MM.1S (cell line): ENCODE measurements at regions not wholly inside any gene's neighbourhood (a gene's known extent, or its start where the extent isn't known, plus 50 kb on each side); places are given as distances from the start of the nearest gene placed in this dataset.

Source experiments
- DNase-seq: peaks from one replicate; pipeline ENCODE4 v3.0.0-alpha.2; 2015
- H2AFZ ChIP-seq: fragments of 300-600 bp; sonication (generic); 2 replicates; pipeline ENCODE4 v1.6.0; 2016; ENCODE audit warnings: antibody characterized with exemption, low read length
- H3F3A ChIP-seq: fragments of 300-600 bp; sonication (generic); 2 replicates; pipeline ENCODE4 v1.6.1; 2016; ENCODE audit warnings: mild to moderate bottlenecking, antibody characterized with exemption, low read length, moderate library complexity, mixed read lengths; ENCODE audit not compliant: insufficient read depth
- H3K27ac ChIP-seq: fragments of 300-600 bp; sonication (generic); 2 replicates; pipeline ENCODE4 v1.5.1; 2016; ENCODE audit warnings: mild to moderate bottlenecking, low read length
- H3K27me3 ChIP-seq: fragments of 300-600 bp; sonication (generic); replicated peaks from 2 replicates; pipeline ENCODE4 v1.6.0; 2016; ENCODE audit warnings: low read length; ENCODE audit not compliant: insufficient read depth
- H3K36me3 ChIP-seq: fragments of 300-600 bp; sonication (generic); replicated peaks from 2 replicates; pipeline ENCODE4 v1.6.1; 2016; ENCODE audit warnings: mild to moderate bottlenecking, low read length, mixed read lengths; ENCODE audit not compliant: insufficient read depth
- H3K4me1 ChIP-seq: fragments of 300-600 bp; sonication (generic); 2 replicates; pipeline ENCODE4 v1.6.1; 2016; ENCODE audit warnings: low read length, mixed read lengths
- H3K4me2 ChIP-seq: fragments of 300-600 bp; sonication (generic); 2 replicates; pipeline ENCODE4 v1.6.0; 2016; ENCODE audit warnings: low read depth, low read length
- H3K4me3 ChIP-seq: fragments of 300-600 bp; sonication (generic); 2 replicates; pipeline ENCODE4 v1.5.1; 2016; ENCODE audit warnings: low read length, mixed read lengths
- H3K79me2 ChIP-seq: fragments of 300-600 bp; sonication (generic); 2 replicates; pipeline ENCODE4 v1.6.1; 2016; ENCODE audit warnings: mixed run types, low read length, mixed read lengths
- H3K9ac ChIP-seq: fragments of 300-600 bp; sonication (generic); 2 replicates; pipeline ENCODE4 v1.6.1; 2016; ENCODE audit warnings: low read length, mixed read lengths
- H3K9me2 ChIP-seq: fragments of 300-600 bp; sonication (generic); replicated peaks from 2 replicates; pipeline ENCODE4 v1.6.1; 2016; ENCODE audit warnings: mild to moderate bottlenecking, low read length, mixed read lengths; ENCODE audit not compliant: insufficient read depth
- H3K9me3 ChIP-seq: fragments of 300-600 bp; sonication (generic); replicated peaks from 2 replicates; pipeline ENCODE4 v1.6.1; 2016; ENCODE audit warnings: mild to moderate bottlenecking, low read length, mixed read lengths; ENCODE audit not compliant: insufficient read depth
- H4K20me1 ChIP-seq: fragments of 300-600 bp; sonication (generic); 2 replicates; pipeline ENCODE4 v1.6.1; 2016; ENCODE audit warnings: mild to moderate bottlenecking, low read length, moderate library complexity, mixed read lengths; ENCODE audit not compliant: insufficient read depth
- CTCF ChIP-seq: fragments of 300-600 bp; sonication (generic); IDR thresholded peaks from 2 replicates; pipeline ENCODE4 v1.5.1; 2016; ENCODE audit warnings: antibody characterized with exemption, low read length, mixed read lengths
- EZH2 ChIP-seq: fragments of 300-600 bp; sonication (generic); optimal IDR thresholded peaks from 2 replicates; pipeline ENCODE3; 2017; ENCODE audit warnings: low read depth, mild to moderate bottlenecking, antibody characterized with exemption, low read length, mixed read lengths
- EZH2phosphoT487 ChIP-seq: fragments of 300-600 bp; sonication (generic); IDR thresholded peaks from 2 replicates; pipeline ENCODE4 v1.6.1; 2018; ENCODE audit warnings: antibody characterized with exemption, low read length

DNA sequence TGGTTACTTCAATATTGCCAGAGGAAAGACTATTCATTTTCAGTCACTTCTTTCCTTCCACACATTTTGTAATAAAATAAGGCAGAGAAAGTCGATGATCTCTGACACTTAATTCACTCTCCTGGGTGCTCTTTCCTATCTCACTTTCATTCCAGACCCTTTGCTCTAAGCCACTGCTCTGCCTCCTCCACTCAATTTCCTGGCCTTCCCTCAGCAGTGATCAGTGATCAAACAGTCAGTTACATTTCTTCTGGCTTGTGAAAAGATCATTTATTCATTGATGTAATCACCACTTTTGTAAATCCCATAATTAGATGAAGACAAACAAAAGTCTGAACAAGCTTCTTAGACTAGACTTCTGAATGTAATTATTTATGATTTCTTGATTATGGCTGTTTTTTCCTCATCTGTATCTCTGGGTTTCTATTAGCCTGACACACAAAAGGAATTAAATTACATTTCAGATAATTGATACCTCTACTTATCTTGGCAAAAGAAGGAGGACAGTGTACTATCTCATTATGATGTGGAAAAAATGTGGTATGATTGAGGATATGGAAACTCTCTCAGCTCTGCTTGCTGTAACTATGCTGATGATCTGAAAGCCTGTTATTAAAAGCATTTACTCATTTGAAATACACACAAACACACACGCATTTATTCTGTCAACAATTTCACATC lies 1102.3 kb downstream of the GRM8 start:
- no peaks in the 10 kb centered on the region for H3K9me3 ChIP-seq
- H3K4me3 ChIP-seq: no peak overlapping the region
- H3K9ac ChIP-seq: no peak overlapping the region
- H3F3A ChIP-seq: no peaks in the 10 kb centered on the region
- no peak for DNase-seq
- TF ChIP-seq EZH2phosphoT487 (no peak), EZH2 (no peak), CTCF (no peak)
- H4K20me1 ChIP-seq: no peaks in the 10 kb centered on the region
- no peaks in the 10 kb centered on the region for H3K27me3 ChIP-seq
- no peak overlapping the region for H3K27ac ChIP-seq
- no peak overlapping the region for H2AFZ ChIP-seq
- H3K4me2 ChIP-seq: no peak overlapping the region
- H3K9me2 ChIP-seq: no peaks in the 10 kb centered on the region
- no peaks in the 10 kb centered on the region for H3K79me2 ChIP-seq
- no peaks in the 10 kb centered on the region for H3K36me3 ChIP-seq
- H3K4me1 ChIP-seq: no peaks in the 10 kb centered on the region

DNA sequence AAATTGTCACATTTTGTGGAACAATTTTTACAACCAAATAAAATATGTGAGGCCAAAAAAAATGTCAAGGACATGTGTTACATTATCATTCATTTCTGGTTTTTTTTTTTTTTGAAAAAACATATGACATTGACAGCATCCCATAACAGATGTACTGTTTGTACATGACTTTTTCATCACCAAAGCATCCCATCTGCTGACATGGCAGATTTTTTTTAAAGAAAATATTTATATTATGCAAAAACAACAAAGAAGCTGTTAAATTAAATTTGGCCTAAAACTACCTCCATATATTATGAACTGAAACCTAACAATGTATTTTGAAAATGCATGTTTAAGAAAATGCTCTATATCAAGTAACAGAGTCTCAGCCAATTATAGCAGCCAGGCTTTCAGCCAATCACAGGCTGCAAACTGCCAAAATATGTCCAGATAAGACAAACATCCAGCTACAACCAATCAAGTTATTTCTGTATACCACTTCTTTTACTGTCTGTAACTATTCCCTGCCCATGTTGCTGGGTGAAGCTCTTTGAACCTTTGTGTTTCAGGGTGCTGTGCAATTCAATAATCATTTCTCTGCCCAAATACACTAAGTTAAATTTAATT lies 1111.8 kb downstream of the GRM8 start:
- Histone ChIP-seq H3K9me2 (no peaks in the 10 kb centered on the region), H3K27ac (no peak overlapping the region), H3K79me2 (no peaks in the 10 kb centered on the region), H3F3A (no peaks in the 10 kb centered on the region), H4K20me1 (no peaks in the 10 kb centered on the region), H3K4me1 (no peaks in the 10 kb centered on the region), H3K9me3 (no peaks in the 10 kb centered on the region), H2AFZ (no peak overlapping the region), H3K4me2 (no peak overlapping the region), H3K4me3 (no peak overlapping the region), H3K9ac (no peak overlapping the region), H3K27me3 (no peaks in the 10 kb centered on the region), H3K36me3 (no peaks in the 10 kb centered on the region)
- TF ChIP-seq EZH2 (no peak), EZH2phosphoT487 (no peak), CTCF (no peak)
- no peak for DNase-seq

GRCh38 chr7:126119981-126120380 lies 1132.8 kb downstream of the GRM8 start:
- H3F3A ChIP-seq: no peaks in the 10 kb centered on the region
- TF ChIP-seq CTCF (no peak), EZH2phosphoT487 (no peak), EZH2 (no peak)
- no peak overlapping the region for H2AFZ ChIP-seq
- no peaks in the 10 kb centered on the region for H3K27me3 ChIP-seq
- no peaks in the 10 kb centered on the region for H3K79me2 ChIP-seq
- no peak for DNase-seq
- H3K4me3 ChIP-seq: no peak overlapping the region
- H3K9ac ChIP-seq: no peak overlapping the region
- no peaks in the 10 kb centered on the region for H3K36me3 ChIP-seq
- no peaks in the 10 kb centered on the region for H3K9me2 ChIP-seq
- H3K9me3 ChIP-seq: no peaks in the 10 kb centered on the region
- no peak overlapping the region for H3K27ac ChIP-seq
- H3K4me2 ChIP-seq: no peak overlapping the region
- no peaks in the 10 kb centered on the region for H4K20me1 ChIP-seq
- no peaks in the 10 kb centered on the region for H3K4me1 ChIP-seq
